Aorta (tissue), 5 donors: ENCODE measurements at regions not wholly inside any gene's neighbourhood (a gene's known extent, or its start where the extent isn't known, plus 50 kb on each side); places are given as distances from the start of the nearest gene placed in this dataset.

Experiments
- ATAC-seq: fragments of 200-7000 bp; cut with Tn5 transposase; one replicate; pipeline ENCODE4 v1.9.1; 2022; ENCODE audit warnings: moderate library complexity; ENCODE audit not compliant: low FRiP score
- DNase-seq, 2 donors: peaks; one replicate each; pipeline ENCODE4 v3.0.0-alpha.2; 2020
- H3K27ac ChIP-seq, 2 donors: one replicate each; pipeline ENCODE4 v1.5.1; 2013; ENCODE audit warnings: low read length in 2 of 2, mild to moderate bottlenecking in 2 of 2, moderate library complexity in 2 of 2, control low read depth in 1 of 2, inconsistent platforms in 1 of 2, low read depth in 1 of 2
- H3K27me3 ChIP-seq, 2 donors: one replicate each; pipeline ENCODE4 v1.6.1; 2013; ENCODE audit warnings: control low read depth in 1 of 2, low read length in 1 of 2, mild to moderate bottlenecking in 1 of 2, moderate library complexity in 1 of 2; ENCODE audit not compliant: insufficient read depth in 2 of 2, control insufficient read depth in 1 of 2
- H3K36me3 ChIP-seq, 2 donors: one replicate each; pipeline ENCODE4 v1.6.1; 2013; ENCODE audit warnings: control low read depth in 1 of 2, low read length in 1 of 2, mild to moderate bottlenecking in 1 of 2; ENCODE audit not compliant: insufficient read depth in 2 of 2, control insufficient read depth in 1 of 2
- H3K4me1 ChIP-seq, 2 donors: one replicate each; pipeline ENCODE4 v1.6.1; 2013; ENCODE audit warnings: low read length in 2 of 2, control low read depth in 1 of 2, mild to moderate bottlenecking in 1 of 2, moderate library complexity in 1 of 2; ENCODE audit not compliant: insufficient read depth in 2 of 2, control insufficient read depth in 1 of 2
- H3K4me3 ChIP-seq, 2 donors: one replicate each; pipeline ENCODE4 v1.5.1; 2013; ENCODE audit warnings: low read length in 2 of 2, control low read depth in 1 of 2, mild to moderate bottlenecking in 1 of 2
- H3K9me3 ChIP-seq: one replicate; pipeline ENCODE4 v1.6.1; 2013; ENCODE audit warnings: mild to moderate bottlenecking, low read length; ENCODE audit not compliant: control insufficient read depth
- WGBS, 2 donors: extraction: QIAGEN DNeasy Blood & Tissue Kit; methylation state at CpG; one replicate each; pipeline ENCODE4 v1.1.7; 2013; 5-methylcytosine and 5-hydroxymethylcytosine counted together
- intact Hi-C, 2 donors: fragments of 100-400 bp; cut with DNase I; formaldehyde crosslinking; loops; one replicate each; pipeline versions ENCODE4 v1.14.2 to v1.15.0; 2022
- donor health status: healthy with polysubstance abuse.
- donor health status: Bipolar disorder and iron deficiency.
- donor health status: DM: no; HTN: no; CAD: no.
- donor health status: DM: no; HTN: no; CAD: no.
- donor health status: DM: yes; HTN: yes; CAD: no.

DNA sequence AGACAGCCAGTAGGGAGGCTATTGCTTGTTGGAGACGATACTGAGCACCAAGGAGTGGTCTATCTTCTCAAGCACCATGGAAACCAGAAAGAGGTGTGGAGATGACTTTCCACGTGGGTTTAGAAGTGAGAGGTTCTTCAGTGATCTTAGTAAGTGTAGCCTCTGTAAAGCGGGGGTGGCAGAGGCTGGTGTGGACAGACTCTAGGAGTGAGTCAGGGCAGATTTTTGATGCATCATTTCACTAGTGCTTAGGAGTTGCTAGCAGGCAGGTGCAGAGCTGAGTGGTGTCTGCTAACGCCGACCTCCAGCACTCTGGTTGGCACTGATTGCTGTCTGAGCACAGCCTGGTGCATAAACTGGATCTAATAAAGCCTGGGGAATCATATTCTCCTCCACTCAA lies 78.4 kb upstream of the ADO start:
- 76 to 81% methylated on average over 5 of the region's 5 CpGs for WGBS, 2 donors
- DNase-seq (no peak), ATAC-seq (no peak)
- Histone ChIP-seq H3K9me3 (no peaks in the 10 kb centered on the region), H3K27me3 (no peaks in the 10 kb centered on the region), H3K27ac (no peak overlapping the region), H3K36me3 (no peaks in the 10 kb centered on the region), H3K4me1 (no peaks in the 10 kb centered on the region), H3K4me3 (no peak overlapping the region)
- intact Hi-C loops: no loop called here

DNA sequence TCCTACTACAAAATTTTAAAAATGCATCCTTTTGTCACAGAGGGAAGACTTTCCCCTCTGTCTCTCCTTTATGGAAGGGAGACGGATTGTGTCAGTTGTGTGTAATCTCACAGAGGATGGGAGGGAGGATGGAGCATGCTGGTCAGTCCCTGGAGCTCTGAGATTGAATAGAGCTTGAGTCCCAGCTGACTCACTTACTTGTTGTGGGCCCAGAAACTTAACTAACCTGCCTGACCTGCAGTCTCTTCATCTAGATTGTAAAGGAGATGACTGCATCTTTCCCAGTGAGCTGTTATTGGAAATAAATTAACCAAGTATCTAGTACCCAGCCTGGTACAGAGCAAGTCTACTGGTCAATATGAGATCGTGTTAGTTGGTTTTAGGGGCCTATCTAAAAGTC lies 77.9 kb upstream of the ADO start:
- Histone ChIP-seq H3K27me3 (no peaks in the 10 kb centered on the region), H3K9me3 (no peaks in the 10 kb centered on the region), H3K4me1 (no peaks in the 10 kb centered on the region), H3K36me3 (no peaks in the 10 kb centered on the region), H3K4me3 (no peak overlapping the region), H3K27ac (no peak overlapping the region)
- WGBS, 2 donors: 79 to 80% methylated on average over 2 of the region's 2 CpGs
- intact Hi-C loops: no loop called here
- no peak for ATAC-seq
- no peak for DNase-seq

DNA sequence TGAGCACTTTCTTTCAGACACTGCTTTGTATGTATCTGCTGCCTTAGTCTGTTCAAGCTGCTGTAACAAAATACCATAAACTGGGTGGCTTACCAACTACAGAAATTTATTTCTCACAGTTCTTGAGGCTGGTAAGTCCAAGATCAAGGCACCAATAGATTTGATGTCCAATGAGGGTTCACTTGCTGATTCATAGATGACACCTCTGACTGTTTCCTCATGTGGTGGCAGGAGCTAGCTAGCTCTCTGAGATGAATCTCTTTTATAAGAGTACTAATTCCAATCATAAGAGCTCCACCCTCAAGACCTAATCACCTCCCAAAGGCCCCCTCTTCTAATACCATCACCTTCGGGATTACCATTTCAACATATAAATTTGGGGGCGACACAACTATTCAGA lies 76.6 kb upstream of the ADO start:
- H3K4me1 ChIP-seq: no peaks in the 10 kb centered on the region
- WGBS, 2 donors: 96 to 98% methylated on average over 2 of the region's 2 CpGs
- no peaks in the 10 kb centered on the region for H3K9me3 ChIP-seq
- intact Hi-C loops: no loop called here
- H3K27me3 ChIP-seq: no peaks in the 10 kb centered on the region
- H3K36me3 ChIP-seq: no peaks in the 10 kb centered on the region
- ATAC-seq (no peak), DNase-seq (no peak)
- H3K27ac ChIP-seq: no peak overlapping the region
- no peak overlapping the region for H3K4me3 ChIP-seq

DNA sequence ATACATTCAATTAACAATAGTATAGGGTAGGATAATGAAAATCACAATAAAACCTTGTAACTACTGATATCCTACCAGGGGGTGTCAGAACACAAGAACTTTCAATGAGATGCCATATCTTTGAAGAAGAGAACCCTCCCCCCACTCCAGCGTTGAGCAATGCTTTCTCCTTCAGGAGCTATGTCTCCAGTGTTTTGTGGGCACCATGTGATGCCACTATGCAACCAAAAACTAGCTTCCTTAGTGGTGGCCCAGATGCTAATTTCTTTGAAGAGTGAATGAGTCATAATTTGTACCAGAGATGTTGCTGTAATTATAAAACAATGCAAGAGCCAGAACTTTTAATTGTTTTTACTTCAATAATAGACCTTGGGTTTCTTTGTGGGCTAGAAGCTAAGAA lies 76.0 kb upstream of the ADO start:
- Histone ChIP-seq H3K27ac (no peak overlapping the region), H3K9me3 (no peaks in the 10 kb centered on the region), H3K36me3 (no peaks in the 10 kb centered on the region), H3K4me1 (no peaks in the 10 kb centered on the region), H3K4me3 (no peak overlapping the region), H3K27me3 (no peaks in the 10 kb centered on the region)
- ATAC-seq (no peak), DNase-seq (no peak)
- WGBS, 2 donors: 80 to 84% methylated on average over 1 of the region's 1 CpG
- intact Hi-C loops: no loop called here

DNA sequence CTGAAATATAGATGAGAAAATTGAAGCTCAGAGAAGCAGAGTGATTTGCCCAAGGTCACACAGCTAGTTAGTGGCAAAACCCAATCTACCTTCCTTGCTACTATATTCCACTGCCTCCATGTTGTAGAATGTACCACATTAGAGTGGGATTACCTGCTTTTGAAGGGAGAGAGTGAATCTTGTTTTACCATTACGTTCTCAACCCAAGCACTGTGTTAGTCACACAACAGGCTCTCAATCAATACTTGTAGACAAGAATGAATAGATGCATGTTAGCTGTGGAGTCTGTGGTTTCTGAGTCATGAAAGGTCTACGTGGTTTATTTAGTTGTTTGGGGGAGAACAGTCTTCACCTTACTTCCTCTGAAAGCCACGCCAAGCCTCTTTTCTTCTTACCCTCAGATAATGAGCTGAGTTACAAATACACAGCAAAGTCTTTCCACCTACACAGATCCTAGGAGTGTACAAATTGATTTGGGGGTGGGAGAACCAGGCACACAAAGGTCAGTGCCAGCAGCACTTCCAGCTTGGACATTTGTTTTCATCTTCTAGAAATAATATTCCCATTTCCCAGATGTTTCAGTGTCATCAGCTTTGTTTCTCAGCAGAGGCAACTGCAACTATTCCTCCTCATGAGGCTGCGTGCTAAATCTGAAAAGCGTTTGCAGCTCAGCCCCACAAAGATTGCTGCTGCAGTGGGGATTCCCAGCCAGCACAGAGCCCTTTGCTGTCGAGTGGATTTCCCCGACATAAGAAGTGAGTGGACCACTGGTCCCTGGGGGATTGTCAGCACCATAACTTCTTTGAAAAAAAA lies 71.5 kb upstream of the ADO start:
- DNase-seq (no peak), ATAC-seq (no peak)
- Histone ChIP-seq H3K4me3 (no peak overlapping the region), H3K4me1 (no peaks in the 10 kb centered on the region), H3K27ac (no peak overlapping the region), H3K9me3 (peaks cover 2% of the 10 kb centered on the region), H3K36me3 (no peaks in the 10 kb centered on the region), H3K27me3 (no peaks in the 10 kb centered on the region)
- WGBS, 2 donors: 72 to 78% methylated on average over 7 of the region's 7 CpGs
- intact Hi-C loops: no loop called here

DNA sequence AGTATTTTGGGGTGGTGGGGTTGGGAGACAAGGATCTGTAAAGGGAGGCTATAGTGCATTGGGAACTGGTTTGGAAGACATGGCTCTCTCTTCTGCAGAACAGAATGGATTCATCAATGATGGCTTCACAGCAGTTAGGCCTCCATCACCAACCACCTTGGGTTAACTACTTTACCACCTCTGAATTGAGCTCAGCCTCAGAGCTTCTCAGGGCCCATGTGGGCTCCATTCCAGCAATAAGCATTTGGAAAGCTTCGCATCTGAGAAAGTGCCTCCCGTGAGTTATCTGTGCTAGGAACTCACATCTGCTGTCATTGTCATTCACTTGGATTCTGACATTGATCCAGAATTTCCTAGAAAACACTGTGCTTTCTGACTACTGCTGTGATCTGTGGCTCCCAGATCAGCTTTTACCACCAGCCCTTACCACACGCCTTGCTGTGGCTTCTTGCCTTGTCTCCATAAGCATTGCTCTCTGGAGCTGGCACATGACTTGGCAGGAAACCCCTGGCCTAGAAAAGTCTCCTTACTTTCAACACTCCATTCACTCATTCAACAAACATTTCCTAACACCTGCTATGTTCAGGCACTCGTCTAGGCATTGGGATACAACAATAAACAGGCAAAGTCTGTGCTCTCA lies 70.7 kb upstream of the ADO start:
- intact Hi-C loops: no loop called here

DNA sequence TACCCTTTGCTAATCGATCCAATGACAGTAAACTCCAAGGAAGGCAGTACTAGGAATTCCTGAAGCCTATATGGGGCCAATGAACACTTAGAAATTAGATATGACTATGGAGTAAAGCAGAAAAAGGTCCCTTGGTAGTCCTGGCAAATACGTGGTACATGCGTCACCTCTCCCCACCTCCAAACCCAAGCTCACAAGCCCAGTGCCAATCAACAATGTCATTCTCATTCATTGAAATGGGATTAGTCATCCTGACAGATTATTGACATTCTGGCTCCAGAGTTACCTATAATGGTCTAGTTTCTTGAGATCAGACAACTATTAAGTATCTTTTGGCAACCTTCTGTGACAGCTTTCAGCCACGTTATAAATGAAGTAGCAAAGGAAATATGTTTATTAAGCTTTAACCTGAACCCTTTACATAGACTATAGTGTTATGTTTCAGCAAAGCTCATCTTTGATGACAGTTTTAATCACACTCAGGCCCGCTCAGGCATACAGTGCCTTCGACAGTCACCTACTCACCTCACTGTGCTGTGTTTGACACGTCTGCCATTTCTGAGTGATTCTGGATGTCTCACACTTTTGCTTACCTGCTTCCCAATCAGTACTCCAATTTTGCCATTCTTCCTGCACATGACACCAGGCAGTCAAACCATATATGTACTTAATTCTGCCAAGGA lies 69.6 kb upstream of the ADO start:
- H3K27me3 ChIP-seq: no peaks in the 10 kb centered on the region
- intact Hi-C loops: no loop called here
- WGBS, 2 donors: 89 to 90% methylated on average over 7 of the region's 7 CpGs
- no peaks in the 10 kb centered on the region for H3K36me3 ChIP-seq
- no peak overlapping the region for H3K4me3 ChIP-seq
- no peak overlapping the region for H3K27ac ChIP-seq
- ATAC-seq (no peak), DNase-seq (no peak)
- no peaks in the 10 kb centered on the region for H3K4me1 ChIP-seq
- H3K9me3 ChIP-seq: peaks cover 2% of the 10 kb centered on the region

More for the DNA sequence above, 70.7 kb upstream of the ADO start:
- Histone ChIP-seq H3K27me3 (no peaks in the 10 kb centered on the region), H3K36me3 (no peaks in the 10 kb centered on the region), H3K4me1 (no peaks in the 10 kb centered on the region), H3K27ac (no peak overlapping the region), H3K4me3 (no peak overlapping the region), H3K9me3 (peaks cover 2% of the 10 kb centered on the region)
- WGBS, 2 donors: 68 to 69% methylated on average over 4 of the region's 4 CpGs
- no peak for ATAC-seq
- DNase-seq: no peak

DNA sequence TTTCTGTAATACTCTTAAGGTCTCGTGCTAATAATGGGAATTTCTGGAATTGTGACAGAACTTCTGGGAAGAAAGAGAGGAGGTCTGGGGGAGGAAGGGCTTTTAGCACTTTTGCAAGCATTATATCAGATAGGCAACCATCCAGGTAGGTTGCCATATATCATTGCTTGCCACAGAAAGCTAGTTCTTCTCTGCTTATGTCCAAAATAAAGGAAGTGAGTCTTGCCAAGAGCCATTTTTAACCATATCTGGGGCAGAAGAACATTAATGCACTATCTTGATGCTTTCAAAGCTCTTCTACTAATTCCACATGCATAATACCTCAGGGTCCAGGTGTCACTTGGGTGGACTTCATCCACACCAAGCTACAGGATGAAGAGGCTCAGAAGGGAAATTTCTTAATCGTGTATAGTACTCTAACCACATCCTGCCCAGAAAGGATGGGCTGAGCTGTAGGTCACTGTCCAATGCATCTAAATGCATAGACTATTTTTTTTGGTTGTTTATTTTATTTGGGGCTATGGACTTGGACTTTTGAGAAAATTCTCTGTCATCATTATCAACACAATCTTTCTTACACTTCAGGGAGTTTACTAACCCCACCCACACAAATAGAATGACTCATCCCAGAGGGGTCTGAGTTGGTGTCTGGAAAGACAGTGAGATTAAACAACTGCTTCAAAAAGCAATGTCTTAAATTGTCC lies 68.9 kb upstream of the ADO start:
- peaks cover 2% of the 10 kb centered on the region for H3K9me3 ChIP-seq
- WGBS, 2 donors: 59 to 63% methylated on average over 2 of the region's 2 CpGs
- H3K4me3 ChIP-seq: no peak overlapping the region
- H3K27me3 ChIP-seq: no peaks in the 10 kb centered on the region
- intact Hi-C loops: no loop called here
- DNase-seq (no peak), ATAC-seq (no peak)
- H3K4me1 ChIP-seq: no peaks in the 10 kb centered on the region
- H3K27ac ChIP-seq: no peak overlapping the region
- H3K36me3 ChIP-seq: no peaks in the 10 kb centered on the region
